ENCODE measurements at regions not wholly inside any gene's neighbourhood (a gene's known extent, or its start where the extent isn't known, plus 50 kb on each side); places are given as distances from the start of the nearest gene placed in this dataset.

DNA sequence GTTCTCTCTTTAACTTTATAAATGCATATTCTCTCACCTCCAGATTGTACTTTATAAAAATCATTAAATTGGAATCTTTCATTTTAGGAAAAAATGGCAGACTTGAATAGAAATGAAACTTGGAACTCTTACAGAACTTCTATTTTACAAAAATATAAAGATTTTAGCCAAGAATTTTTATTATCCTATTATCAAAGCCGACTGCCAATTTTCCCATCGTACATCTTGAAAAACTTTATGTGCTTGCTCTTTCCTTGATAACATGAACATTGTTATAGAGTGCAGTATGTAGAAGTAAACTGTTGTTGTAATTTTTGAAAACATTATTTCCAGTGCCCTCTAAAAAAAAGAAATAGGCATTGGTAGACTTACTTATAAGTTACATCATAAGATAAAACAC is 475.7 kb upstream of the REG3G start:
- TF ChIP-seq CTCF (IDR thresholded peaks at IDR 0.05; ENCODE audit: low read depth, low read length, missing control alignments): no peak
- no peak for DNase-seq
- H3K4me3 ChIP-seq (ENCODE audit: low read depth, low read length): no peak overlapping the region
- H3K27ac ChIP-seq: no peak overlapping the region
- in situ Hi-C loops (cut with HindIII; ENCODE audit: low pct_ligation_motif_present, low sequenced_read_pairs): no loop called here
- H3K27me3 ChIP-seq (replicated peaks): no peaks in the 10 kb centered on the region
- no peaks in the 10 kb centered on the region for H3K36me3 ChIP-seq (replicated peaks)

DNA sequence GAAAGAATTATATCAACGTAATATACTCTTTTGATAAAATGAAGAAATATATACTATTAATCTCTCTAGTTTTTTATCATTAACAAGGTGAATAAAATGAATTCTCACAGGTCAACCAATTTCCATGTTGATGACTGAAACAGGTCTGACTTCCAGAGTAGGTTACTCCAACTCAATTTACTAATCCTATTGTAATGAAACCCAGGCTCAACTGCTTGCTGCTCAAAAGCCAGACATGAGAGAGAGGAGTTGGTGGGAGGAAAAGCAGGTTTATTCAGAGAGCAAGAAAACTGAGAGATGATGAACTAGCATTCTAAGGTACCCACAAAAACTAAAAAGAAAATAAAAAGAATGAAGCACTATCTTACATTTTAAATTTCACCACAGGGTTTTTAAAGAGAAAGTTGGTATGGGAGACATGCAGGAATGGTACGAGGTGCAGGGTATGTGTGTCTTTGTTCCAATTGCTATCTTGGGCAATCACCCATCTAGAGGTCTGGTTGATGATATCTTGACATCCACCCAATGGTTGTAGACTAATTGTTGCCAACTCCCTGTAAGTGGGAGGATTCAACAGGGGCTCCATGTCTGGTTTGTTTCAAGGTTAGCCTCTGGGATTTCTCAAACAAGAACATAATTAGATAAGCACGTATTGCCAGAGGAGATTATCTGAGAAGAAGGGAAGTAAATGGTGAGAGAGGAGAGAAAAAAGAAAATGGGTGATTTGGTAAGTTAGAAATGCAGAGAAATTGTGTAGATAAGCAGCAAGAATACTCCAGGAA is 471.4 kb upstream of the REG3G start:
- in situ Hi-C loops (cut with HindIII; ENCODE audit: low pct_ligation_motif_present, low sequenced_read_pairs): no loop called here
- no peak for DNase-seq
- no peaks in the 10 kb centered on the region for H3K36me3 ChIP-seq (replicated peaks)
- no peak for TF ChIP-seq CTCF (IDR thresholded peaks at IDR 0.05; ENCODE audit: low read depth, low read length, missing control alignments)
- no peaks in the 10 kb centered on the region for H3K27me3 ChIP-seq (replicated peaks)
- H3K27ac ChIP-seq: no peak overlapping the region
- H3K4me3 ChIP-seq (ENCODE audit: low read depth, low read length): no peak overlapping the region

GRCh38 chr2:78561876-78562275 is 463.6 kb upstream of the REG3G start:
- no peak for DNase-seq
- Histone ChIP-seq H3K27ac (no peak overlapping the region), H3K4me3 (ENCODE audit: low read depth, low read length) (no peak overlapping the region), H3K27me3 (replicated peaks) (no peaks in the 10 kb centered on the region), H3K36me3 (replicated peaks) (no peaks in the 10 kb centered on the region)
- in situ Hi-C loops (cut with HindIII; ENCODE audit: low pct_ligation_motif_present, low sequenced_read_pairs): no loop called here
- no peak for TF ChIP-seq CTCF (IDR thresholded peaks at IDR 0.05; ENCODE audit: low read depth, low read length, missing control alignments)

DNA sequence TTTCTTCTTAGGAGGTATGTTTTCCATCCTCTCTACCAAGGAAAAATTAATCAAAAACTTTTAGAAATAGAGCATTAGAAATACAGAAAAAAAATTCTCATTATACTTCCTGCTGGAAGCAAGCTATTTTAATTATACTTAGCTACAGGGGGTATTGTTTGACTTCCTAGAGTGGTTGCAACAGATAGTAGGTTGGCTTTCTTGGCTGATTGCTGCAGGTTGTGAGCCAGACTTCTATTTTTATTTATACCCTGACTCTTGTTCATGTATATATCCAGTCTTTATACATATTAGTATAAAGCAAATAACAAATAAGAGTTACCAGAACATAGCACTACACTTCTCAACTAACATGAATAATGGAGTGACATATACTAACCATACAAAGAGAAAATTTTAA is 460.8 kb upstream of the REG3G start:
- Histone ChIP-seq H3K4me3 (ENCODE audit: low read depth, low read length) (no peak overlapping the region), H3K27me3 (replicated peaks) (no peaks in the 10 kb centered on the region), H3K36me3 (replicated peaks) (no peaks in the 10 kb centered on the region), H3K27ac (no peak overlapping the region)
- DNase-seq: no peak
- TF ChIP-seq CTCF (IDR thresholded peaks at IDR 0.05; ENCODE audit: low read depth, low read length, missing control alignments): no peak
- in situ Hi-C loops (cut with HindIII; ENCODE audit: low pct_ligation_motif_present, low sequenced_read_pairs): no loop called here

GRCh38 chr2:78568782-78569373 is 456.6 kb upstream of the REG3G start:
- H3K4me3 ChIP-seq (ENCODE audit: low read depth, low read length): no peak overlapping the region
- no peak for DNase-seq
- H3K27me3 ChIP-seq (replicated peaks): no peaks in the 10 kb centered on the region
- H3K27ac ChIP-seq: no peak overlapping the region
- TF ChIP-seq CTCF (IDR thresholded peaks at IDR 0.05; ENCODE audit: low read depth, low read length, missing control alignments): no peak
- no peaks in the 10 kb centered on the region for H3K36me3 ChIP-seq (replicated peaks)
- in situ Hi-C loops (cut with HindIII; ENCODE audit: low pct_ligation_motif_present, low sequenced_read_pairs): no loop called here

Data from brain microvascular endothelial cell (primary cell).